ENCODE measurements at regions not wholly inside any gene's neighbourhood (a gene's known extent, or its start where the extent isn't known, plus 50 kb on each side); places are given as distances from the start of the nearest gene placed in this dataset.

- DNase-seq (ENCODE audit: low read depth in 3 of 3, low spot score in 1 of 3), result no peak
Observed at GRCh38 chr21:38938343-38938742, 132.6 kb downstream of the ETS2 start.

DNA sequence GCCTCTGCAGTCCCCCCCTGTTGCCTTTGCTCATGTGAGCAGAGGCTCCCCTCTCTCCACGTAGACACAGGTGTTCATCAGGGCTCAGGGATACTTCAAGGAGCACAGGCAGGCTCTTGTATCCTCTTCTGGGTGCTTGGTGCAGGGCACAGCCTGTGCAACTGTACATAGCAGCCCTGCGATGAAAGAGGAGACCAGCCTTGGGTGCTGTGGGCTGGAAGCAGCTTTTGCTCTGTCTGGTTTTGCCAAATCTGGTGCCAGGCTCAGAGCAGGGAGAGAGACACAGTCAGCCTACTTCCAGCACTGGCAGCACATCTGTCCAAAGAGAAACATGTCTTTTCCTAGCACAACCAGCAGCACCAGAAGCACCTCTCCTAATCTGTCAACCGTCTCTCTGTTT is 132.1 kb downstream of the ETS2 start:
- no peak for DNase-seq (ENCODE audit: low read depth in 3 of 3, low spot score in 1 of 3)

DNA sequence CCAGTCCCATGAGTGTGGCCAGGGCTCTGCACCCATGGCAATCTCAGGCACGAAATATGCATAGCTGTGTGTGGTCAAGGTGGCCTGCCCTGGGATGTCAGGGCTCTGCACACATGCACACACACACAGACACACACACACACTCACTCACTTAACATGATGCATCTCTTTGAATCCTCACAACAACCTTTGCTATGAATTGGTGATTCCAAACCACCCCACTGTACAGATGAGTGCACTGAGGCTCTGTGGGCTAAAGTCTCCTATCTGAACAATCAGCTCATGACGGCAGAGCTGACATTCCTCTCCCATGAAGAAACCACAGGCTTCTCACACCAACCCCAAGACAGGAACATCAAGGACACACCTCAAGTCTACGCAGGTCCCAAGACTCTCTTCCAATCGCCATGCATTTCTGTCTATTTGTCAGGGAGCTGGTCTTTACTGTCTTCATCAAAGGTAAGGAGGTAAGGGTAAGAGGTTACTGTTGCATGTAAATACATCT is 131.6 kb downstream of the ETS2 start:
- DNase-seq (ENCODE audit: low read depth in 3 of 3, low spot score in 1 of 3), result no peak

DNA sequence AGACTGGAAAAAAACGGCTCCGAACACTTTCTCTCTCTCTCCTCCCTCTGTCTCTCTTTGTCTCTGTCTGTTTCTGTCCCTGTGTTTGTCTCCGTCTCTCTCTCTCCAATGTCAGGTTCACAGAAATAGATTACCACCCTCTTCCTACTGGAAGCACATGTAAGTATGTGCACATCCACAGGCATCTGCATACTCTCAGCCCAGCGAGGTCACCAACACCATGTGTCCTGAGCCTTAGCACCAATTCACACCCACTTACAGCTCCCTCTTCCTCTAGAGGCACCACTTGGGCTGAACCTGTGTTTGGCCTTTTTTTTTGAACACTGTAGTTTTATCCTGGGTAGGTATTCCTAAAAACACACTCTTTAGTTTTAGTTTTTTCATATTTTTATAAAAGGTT is 130.5 kb downstream of the ETS2 start:
- DNase-seq (ENCODE audit: low read depth in 3 of 3, low spot score in 1 of 3), result no peak

DNA sequence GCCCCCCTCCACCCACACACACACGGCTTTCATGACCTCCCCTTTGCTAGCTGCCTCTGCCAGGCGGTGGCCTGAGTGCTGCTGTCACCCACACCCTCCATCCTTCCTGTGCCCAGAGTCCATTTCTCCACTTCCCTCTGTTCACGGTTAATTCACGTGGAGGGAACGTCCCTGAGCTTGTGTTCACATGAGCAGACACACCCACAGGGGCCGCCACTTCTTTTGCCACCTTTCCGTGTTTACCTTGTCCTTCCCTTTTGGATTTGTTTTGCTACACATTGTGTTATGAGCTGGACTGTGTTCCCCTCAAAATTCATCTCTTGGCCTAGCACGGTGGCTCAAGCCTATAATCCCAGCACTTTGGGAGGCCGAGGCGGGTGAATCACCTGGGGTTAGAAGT is 128.0 kb downstream of the ETS2 start:
- DNase-seq (ENCODE audit: low read depth in 3 of 3, low spot score in 1 of 3), result no peak

- DNase-seq (ENCODE audit: low read depth in 3 of 3, low spot score in 1 of 3), result no peak
Observed at GRCh38 chr21:38931291-38931690, 125.6 kb downstream of the ETS2 start.

DNA sequence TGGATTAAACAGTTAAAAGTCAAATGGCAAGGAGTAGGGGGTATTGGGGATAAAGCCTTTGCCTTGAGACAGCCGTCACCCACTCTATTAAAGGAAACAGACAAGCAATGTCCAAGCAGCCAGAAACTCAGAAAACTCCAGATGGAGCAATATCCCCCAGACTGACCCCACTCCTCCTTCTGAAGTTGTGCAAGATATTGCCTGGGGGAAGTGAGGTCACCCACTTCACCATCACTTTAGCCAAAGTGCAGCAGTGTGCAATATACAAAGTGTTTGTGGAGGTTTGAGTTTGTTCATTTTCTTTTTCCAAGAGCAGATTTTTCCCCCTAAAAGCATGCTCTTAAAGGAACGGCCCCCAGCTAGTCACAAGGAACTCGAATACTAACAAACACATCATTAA is 125.1 kb downstream of the ETS2 start:
- DNase-seq (ENCODE audit: low read depth in 3 of 3, low spot score in 1 of 3), result no peak

- DNase-seq (ENCODE audit: low read depth in 3 of 3, low spot score in 1 of 3), result no peak
Observed at GRCh38 chr21:38930066-38930465, 124.3 kb downstream of the ETS2 start.

GRCh38 chr21:38929652-38930051 is 123.9 kb downstream of the ETS2 start:
- no peak for DNase-seq (ENCODE audit: low read depth in 3 of 3, low spot score in 1 of 3)

DNA sequence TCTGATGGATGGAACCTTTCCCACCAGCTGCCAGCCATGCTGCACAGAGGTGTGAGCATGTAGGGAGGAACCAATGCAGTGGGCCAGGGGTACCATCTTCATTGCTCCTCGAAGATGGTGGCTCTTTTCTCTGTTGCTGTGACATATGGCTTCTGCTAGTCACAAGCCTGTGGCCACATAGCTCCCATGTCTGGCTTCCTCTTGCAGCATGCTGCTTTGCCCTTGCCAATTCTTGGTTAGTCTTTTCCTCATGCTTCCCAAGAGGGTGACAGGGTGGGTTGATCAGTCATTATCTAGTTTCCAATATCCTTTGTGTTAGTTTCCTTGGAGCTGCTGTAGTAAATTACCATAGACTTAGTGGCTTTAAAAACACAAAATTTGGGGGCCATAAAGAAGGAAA is 123.4 kb downstream of the ETS2 start:
- DNase-seq (ENCODE audit: low read depth in 3 of 3, low spot score in 1 of 3), result no peak

GRCh38 chr21:38927776-38928175 is 122.0 kb downstream of the ETS2 start:
- DNase-seq (ENCODE audit: low read depth in 3 of 3, low spot score in 1 of 3), result no peak

DNA sequence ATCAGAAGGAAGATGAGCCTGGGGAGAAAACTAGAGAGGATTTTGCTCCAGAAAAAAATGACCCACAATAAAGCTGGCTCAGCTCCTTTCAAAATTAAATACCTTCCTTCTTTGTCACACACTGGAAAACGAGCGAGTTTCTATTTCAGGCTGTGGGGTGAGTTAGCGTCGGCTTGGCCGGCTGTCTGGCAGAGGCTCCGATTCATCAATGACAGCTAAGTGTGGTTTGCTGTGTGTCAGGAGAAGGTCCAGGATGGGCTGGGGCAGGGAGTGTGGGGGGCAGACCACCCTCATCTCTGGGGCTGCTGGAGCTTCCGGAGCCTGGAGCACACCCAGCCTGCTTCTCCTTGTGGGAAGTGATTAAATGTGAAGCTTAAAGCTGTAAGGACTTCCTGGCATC is 120.2 kb downstream of the ETS2 start:
- DNase-seq (ENCODE audit: low read depth in 3 of 3, low spot score in 1 of 3), result no peak

- no peak for DNase-seq (ENCODE audit: low read depth in 3 of 3, low spot score in 1 of 3)
Observed at GRCh38 chr21:38925478-38925877, 119.7 kb downstream of the ETS2 start.

DNA sequence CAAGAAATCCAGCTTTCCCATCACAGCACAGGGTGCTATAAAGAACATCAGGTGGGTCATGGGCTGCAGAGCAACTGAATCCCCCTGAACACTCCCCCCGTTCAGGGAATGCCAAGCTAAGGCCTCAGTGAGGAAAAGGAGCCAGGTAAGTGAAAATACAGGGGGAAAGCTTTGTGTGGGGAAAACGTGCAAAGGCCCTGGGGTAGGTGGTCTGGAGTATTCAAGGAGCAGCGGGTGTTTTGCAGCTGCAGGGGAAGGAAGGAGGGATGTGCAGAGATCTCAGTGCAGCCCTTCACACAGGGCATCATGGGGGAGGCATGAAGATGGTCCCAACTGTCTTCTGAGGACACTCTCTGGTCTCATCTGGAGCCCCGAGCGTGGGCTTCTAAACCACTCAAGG is 119.2 kb downstream of the ETS2 start:
- no peak for DNase-seq (ENCODE audit: low read depth in 3 of 3, low spot score in 1 of 3)

- DNase-seq (ENCODE audit: low read depth in 3 of 3, low spot score in 1 of 3), result no peak
Observed at GRCh38 chr21:38923429-38923828, 117.7 kb downstream of the ETS2 start.

DNA sequence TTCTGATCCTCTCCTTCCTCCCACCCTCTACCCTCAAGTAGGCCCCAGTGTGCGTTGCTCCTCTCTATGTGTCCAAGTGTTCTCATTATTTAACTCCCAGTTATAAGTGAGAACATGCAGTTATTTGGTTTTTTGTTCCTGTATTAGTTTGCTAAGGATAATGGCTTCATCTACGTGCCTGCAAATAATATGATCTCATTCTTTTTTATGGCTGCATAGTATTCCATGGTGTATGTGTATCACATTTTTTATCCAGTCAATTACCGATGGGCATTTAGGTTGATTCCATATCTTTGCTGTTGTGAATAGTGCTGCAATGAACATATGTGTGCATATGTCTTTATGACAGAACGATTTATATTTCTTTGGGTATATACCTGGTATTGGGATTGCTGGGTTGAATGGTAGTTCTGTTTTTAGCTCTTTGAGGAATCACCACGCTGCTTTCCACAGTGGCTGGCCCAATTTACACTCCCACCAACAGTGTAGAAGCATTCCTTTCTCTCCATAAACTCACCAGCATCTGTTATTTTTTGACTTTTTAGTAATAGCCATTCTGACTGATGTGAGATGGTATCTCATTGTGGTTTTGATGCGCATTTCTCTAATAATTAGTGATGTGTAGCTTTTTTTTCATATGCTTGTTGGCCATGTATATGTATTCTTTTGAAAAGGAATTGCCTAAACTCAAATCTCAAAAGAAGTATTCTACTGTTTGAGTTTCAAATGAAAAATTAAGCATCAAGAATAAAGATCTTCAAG is 116.9 kb downstream of the ETS2 start:
- no peak for DNase-seq (ENCODE audit: low read depth in 3 of 3, low spot score in 1 of 3)

- DNase-seq (ENCODE audit: low read depth in 3 of 3, low spot score in 1 of 3), result no peak
Observed at GRCh38 chr21:38921511-38922251, 116.0 kb downstream of the ETS2 start.

DNA sequence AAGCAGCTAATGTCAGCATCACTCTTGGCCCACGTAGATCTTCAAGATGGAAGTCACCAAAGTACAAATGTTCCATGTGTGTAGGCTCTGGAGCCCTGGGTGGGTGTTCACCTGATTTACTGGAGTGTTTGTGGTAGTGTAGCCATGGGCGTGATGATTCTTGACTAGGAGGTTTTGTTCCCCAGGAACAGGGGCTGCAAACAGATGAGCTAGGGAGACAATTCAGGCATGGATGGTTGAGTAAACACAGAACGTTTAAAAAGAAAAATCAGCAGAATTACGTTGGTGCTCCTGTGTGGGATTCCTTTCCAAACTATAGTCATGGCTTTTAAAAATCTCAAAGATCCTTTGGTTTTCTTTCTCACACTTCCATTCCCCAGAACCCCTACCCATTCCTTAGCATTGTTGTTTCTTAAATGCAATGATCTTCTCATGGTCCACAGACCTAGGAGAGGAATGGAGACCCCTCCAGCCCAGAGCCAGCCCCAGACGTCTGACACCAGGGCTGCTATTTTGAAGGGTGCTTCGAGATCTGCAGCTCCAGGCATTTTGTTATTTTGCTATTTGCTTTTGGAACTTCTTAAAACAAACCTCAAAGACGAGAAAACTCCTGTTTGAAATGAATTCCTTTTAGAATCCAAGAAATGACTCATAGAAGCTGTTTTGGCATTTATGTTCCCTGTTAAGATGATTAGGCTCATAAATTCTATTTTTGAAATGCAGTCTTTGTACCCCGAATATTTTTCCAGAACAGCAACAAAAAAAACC is 115.1 kb downstream of the ETS2 start:
- DNase-seq (ENCODE audit: low read depth in 3 of 3, low spot score in 1 of 3), result no peak

DNA sequence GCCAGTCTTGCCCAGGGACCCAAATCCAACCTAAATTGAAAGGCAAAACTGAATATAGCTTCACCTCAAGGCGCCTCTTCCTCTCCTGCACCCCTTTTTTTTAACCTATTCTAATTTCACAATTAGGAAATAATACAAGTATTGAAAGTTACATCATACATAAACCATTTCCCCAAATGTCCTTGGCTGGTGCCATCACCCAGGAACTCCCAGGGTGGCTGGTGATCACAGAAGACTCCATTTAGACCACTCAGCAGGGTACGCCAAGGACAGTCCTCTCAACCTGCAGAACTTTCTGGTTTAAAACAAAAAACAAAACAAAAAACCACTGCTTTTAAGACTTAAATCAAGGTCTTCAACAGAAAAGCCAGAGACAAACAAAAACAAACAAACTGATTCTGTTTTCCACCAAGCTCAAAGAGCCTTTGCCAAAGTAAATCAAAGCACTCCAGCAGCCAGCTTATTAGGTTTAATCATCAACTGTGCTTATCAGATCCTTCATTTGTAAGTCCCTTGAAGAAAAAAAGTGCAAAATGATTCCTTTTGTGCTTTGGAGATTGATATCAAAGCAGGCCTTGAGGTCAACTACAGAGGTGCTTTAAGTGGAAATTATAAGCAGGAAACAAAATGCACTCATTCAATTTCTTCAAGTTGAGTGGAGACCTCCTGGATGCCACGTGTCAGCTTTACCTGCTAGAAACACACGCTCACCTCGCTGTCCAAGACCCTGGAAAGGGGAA is 113.0 kb downstream of the ETS2 start:
- DNase-seq (ENCODE audit: low read depth in 3 of 3, low spot score in 1 of 3), result no peak

DNA sequence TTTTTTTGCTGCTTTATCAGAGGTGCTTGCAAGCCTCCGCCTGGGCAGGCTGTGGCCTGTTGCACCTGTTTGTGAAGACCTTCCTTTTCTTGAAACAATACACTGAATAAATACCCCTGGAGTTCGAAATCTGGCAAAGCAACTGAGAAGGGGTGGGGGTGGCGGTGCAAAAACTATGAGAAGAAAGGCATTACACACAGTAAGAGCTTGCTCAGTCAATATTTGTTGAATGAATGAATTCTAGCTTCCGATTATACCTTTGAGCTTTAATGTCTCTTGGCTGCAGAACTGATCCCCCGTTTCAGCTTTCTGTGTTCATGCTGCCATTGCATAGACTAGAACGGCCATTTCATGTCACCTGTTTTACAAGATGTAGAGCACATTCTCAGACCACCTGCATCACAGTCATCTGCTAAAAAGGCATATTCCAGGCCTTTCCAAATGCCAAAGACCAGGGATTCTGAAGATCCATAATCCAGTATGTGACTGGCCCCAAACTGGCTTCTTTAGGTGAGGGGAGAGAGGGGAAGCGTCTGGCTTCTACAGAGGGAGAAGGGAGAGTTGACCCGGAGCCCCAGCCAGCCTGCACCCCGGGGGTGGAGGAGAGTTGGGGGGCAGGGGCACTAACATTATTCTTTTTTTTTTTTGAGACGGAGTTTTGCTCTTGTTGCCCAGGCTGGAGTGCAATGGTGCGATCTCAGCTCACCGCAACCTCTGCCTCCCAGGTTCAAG is 111.5 kb downstream of the ETS2 start:
- DNase-seq (ENCODE audit: low read depth in 3 of 3, low spot score in 1 of 3), result no peak
